Neural progenitor cell (in vitro differentiated cells): ENCODE measurements at regions not wholly inside any gene's neighbourhood (a gene's known extent, or its start where the extent isn't known, plus 50 kb on each side); places are given as distances from the start of the nearest gene placed in this dataset.

Experiments used
- DNase-seq: peaks from one replicate; pipeline ENCODE4 v3.0.0-alpha.2; 2016; ENCODE audit warnings: low spot score
- H2AFZ ChIP-seq: fragments of 200-600 bp; sonication (generic); replicated peaks from 2 replicates; pipeline ENCODE4 v1.6.1; 2016; ENCODE audit warnings: antibody characterized with exemption
- H3F3A ChIP-seq: fragments of 200-600 bp; sonication (generic); 2 replicates; pipeline ENCODE4 v1.6.1; 2016; ENCODE audit warnings: antibody characterized with exemption, low read depth
- H3K27ac ChIP-seq: fragments of 200-600 bp; sonication (generic); 2 replicates; pipeline ENCODE4 v1.5.1; 2016; ENCODE audit warnings: mild to moderate bottlenecking
- H3K27me3 ChIP-seq: fragments of 200-600 bp; sonication (generic); 2 replicates; pipeline ENCODE4 v1.6.1; 2016; ENCODE audit warnings: mild to moderate bottlenecking, moderate library complexity
- H3K36me3 ChIP-seq: fragments of 200-600 bp; sonication (generic); 2 replicates; pipeline ENCODE4 v1.5.1; 2016
- H3K4me1 ChIP-seq: fragments of 200-600 bp; sonication (generic); 2 replicates; pipeline ENCODE4 v1.6.1; 2016; ENCODE audit warnings: mixed run types
- H3K4me2 ChIP-seq: fragments of 200-600 bp; sonication (generic); 2 replicates; pipeline ENCODE4 v1.6.1; 2016
- H3K4me3 ChIP-seq: fragments of 200-600 bp; sonication (generic); 2 replicates; pipeline ENCODE4 v1.5.1; 2016
- H3K79me2 ChIP-seq: fragments of 200-600 bp; sonication (generic); 2 replicates; pipeline ENCODE4 v1.6.1; 2016; ENCODE audit warnings: low read depth
- H3K9ac ChIP-seq: fragments of 200-600 bp; sonication (generic); 2 replicates; pipeline ENCODE4 v1.6.1; 2016
- H3K9me3 ChIP-seq: fragments of 200-600 bp; sonication (generic); 2 replicates; pipeline ENCODE4 v1.5.1; 2016; ENCODE audit warnings: low read depth
- H4K20me1 ChIP-seq: fragments of 200-600 bp; sonication (generic); 2 replicates; pipeline ENCODE4 v1.6.1; 2016; ENCODE audit warnings: low read depth
- H3K27ac Mint-ChIP-seq: 3 replicates; pipeline ENCODE4 v1.8.0; 2021; ENCODE audit warnings: mixed read lengths
- H3K27me3 Mint-ChIP-seq: 2 replicates; pipeline ENCODE4 v1.8.0; 2022; ENCODE audit warnings: low read depth, mild to moderate bottlenecking, inconsistent platforms, moderate library complexity, mixed read lengths; ENCODE audit not compliant: insufficient read depth
- H3K36me3 Mint-ChIP-seq: 3 replicates; pipeline ENCODE4 v1.8.0; 2021; ENCODE audit warnings: mixed read lengths
- H3K4me1 Mint-ChIP-seq: 3 replicates; pipeline ENCODE4 v1.8.0; 2021; ENCODE audit warnings: mixed read lengths
- H3K4me3 Mint-ChIP-seq: 3 replicates; pipeline ENCODE4 v1.8.0; 2021; ENCODE audit warnings: mild to moderate bottlenecking, moderate library complexity, mixed read lengths
- H3K9me3 Mint-ChIP-seq: 3 replicates; pipeline ENCODE4 v1.8.0; 2020; ENCODE audit warnings: mixed read lengths
- EZH2 ChIP-seq: fragments of 200-600 bp; sonication (generic); IDR thresholded peaks from 2 replicates; pipeline ENCODE4 v1.6.1; 2017; ENCODE audit warnings: antibody characterized with exemption, mild to moderate bottlenecking, moderate library complexity
- EZH2phosphoT487 ChIP-seq: fragments of 200-600 bp; sonication (generic); IDR thresholded peaks from 2 replicates; pipeline ENCODE4 v1.6.1; 2017; ENCODE audit warnings: antibody characterized with exemption
- TF ChIP-seq, protein P1 (sequence below): fragments of 200-600 bp; sonication (generic); IDR thresholded peaks from 2 replicates; pipeline ENCODE4 v1.5.1; 2017; ENCODE audit warnings: antibody characterized with exemption, mild to moderate bottlenecking

GRCh38 chr4:127217586-127218229 lies 415.0 kb upstream of the INTU start:
- Histone ChIP-seq H3K4me1 (no peaks in the 10 kb centered on the region), H3K4me3 (no peak overlapping the region), H3K9me3 (no peaks in the 10 kb centered on the region), H3K9ac (no peak overlapping the region), H3K79me2 (no peaks in the 10 kb centered on the region), H4K20me1 (no peaks in the 10 kb centered on the region), H3K27me3 (no peaks in the 10 kb centered on the region), H3K36me3 (no peaks in the 10 kb centered on the region), H2AFZ (no peak overlapping the region), H3K27ac (no peak overlapping the region), H3F3A (no peaks in the 10 kb centered on the region), H3K4me2 (no peak overlapping the region)
- H3K9me3 Mint-ChIP-seq: no peaks in the 10 kb centered on the region
- H3K4me3 Mint-ChIP-seq: no peak overlapping the region
- H3K36me3 Mint-ChIP-seq: no peaks in the 10 kb centered on the region
- H3K4me1 Mint-ChIP-seq: no peaks in the 10 kb centered on the region
- TF ChIP-seq EZH2phosphoT487 (no peak), EZH2 (no peak)
- TF ChIP-seq, protein P1, sequence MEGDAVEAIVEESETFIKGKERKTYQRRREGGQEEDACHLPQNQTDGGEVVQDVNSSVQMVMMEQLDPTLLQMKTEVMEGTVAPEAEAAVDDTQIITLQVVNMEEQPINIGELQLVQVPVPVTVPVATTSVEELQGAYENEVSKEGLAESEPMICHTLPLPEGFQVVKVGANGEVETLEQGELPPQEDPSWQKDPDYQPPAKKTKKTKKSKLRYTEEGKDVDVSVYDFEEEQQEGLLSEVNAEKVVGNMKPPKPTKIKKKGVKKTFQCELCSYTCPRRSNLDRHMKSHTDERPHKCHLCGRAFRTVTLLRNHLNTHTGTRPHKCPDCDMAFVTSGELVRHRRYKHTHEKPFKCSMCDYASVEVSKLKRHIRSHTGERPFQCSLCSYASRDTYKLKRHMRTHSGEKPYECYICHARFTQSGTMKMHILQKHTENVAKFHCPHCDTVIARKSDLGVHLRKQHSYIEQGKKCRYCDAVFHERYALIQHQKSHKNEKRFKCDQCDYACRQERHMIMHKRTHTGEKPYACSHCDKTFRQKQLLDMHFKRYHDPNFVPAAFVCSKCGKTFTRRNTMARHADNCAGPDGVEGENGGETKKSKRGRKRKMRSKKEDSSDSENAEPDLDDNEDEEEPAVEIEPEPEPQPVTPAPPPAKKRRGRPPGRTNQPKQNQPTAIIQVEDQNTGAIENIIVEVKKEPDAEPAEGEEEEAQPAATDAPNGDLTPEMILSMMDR: no peak
- H3K27ac Mint-ChIP-seq: no peak overlapping the region
- no peaks in the 10 kb centered on the region for H3K27me3 Mint-ChIP-seq
- no peak for DNase-seq

DNA sequence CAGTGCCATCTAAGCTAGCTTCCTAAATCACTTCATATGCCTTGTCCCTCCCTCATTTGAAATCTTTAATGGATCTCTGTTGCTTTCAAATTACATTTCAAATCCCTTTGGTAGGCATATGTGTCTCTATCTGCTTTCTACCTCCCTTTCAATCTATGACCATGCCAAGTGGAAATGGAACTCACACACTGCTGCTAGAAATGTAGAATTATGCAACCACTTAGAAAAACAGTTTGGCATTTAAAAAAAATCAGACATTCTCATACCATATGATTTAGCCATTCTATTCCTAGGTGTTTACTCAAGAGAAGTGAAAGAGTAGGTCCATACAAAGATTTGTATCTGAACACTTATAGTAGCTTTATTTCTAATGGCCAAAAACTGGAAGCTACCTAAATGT lies 413.5 kb upstream of the INTU start:
- Histone ChIP-seq H3K27me3 (no peaks in the 10 kb centered on the region), H3K27ac (no peak overlapping the region), H2AFZ (no peak overlapping the region), H3K79me2 (no peaks in the 10 kb centered on the region), H3K9ac (no peak overlapping the region), H3F3A (no peaks in the 10 kb centered on the region), H3K36me3 (no peaks in the 10 kb centered on the region), H4K20me1 (no peaks in the 10 kb centered on the region), H3K4me3 (no peak overlapping the region), H3K4me2 (no peak overlapping the region), H3K9me3 (no peaks in the 10 kb centered on the region), H3K4me1 (no peaks in the 10 kb centered on the region)
- H3K9me3 Mint-ChIP-seq: no peaks in the 10 kb centered on the region
- no peak overlapping the region for H3K27ac Mint-ChIP-seq
- H3K27me3 Mint-ChIP-seq: no peaks in the 10 kb centered on the region
- DNase-seq: no peak
- no peaks in the 10 kb centered on the region for H3K4me1 Mint-ChIP-seq
- H3K4me3 Mint-ChIP-seq: no peak overlapping the region
- H3K36me3 Mint-ChIP-seq: no peaks in the 10 kb centered on the region
- TF ChIP-seq EZH2 (no peak), EZH2phosphoT487 (no peak)
- TF ChIP-seq, protein P1: no peak

GRCh38 chr4:127224556-127224955 lies 408.2 kb upstream of the INTU start:
- Mint-ChIP-seq H3K9me3 (no peaks in the 10 kb centered on the region), H3K4me1 (peaks cover 4% of the 10 kb centered on the region), H3K36me3 (no peaks in the 10 kb centered on the region), H3K4me3 (no peak overlapping the region), H3K27ac (no peak overlapping the region), H3K27me3 (no peaks in the 10 kb centered on the region)
- H3K79me2 ChIP-seq: no peaks in the 10 kb centered on the region
- H3K27me3 ChIP-seq: no peaks in the 10 kb centered on the region
- TF ChIP-seq EZH2phosphoT487 (no peak), EZH2 (no peak)
- TF ChIP-seq, protein P1: no peak
- no peak for DNase-seq
- no peaks in the 10 kb centered on the region for H3K4me1 ChIP-seq
- no peak overlapping the region for H2AFZ ChIP-seq
- no peaks in the 10 kb centered on the region for H3K36me3 ChIP-seq
- H3K9me3 ChIP-seq: no peaks in the 10 kb centered on the region
- no peak overlapping the region for H3K4me3 ChIP-seq
- no peaks in the 10 kb centered on the region for H3F3A ChIP-seq
- no peak overlapping the region for H3K9ac ChIP-seq
- H3K4me2 ChIP-seq: no peak overlapping the region
- H3K27ac ChIP-seq: no peak overlapping the region
- H4K20me1 ChIP-seq: no peaks in the 10 kb centered on the region
